Activated T-cell treated with anti-CD3 and anti-CD28 coated beads, Interleukin-2, amount 50 U/mL, for 1 hour (primary cell): ENCODE measurements at regions not wholly inside any gene's neighbourhood (a gene's known extent, or its start where the extent isn't known, plus 50 kb on each side); places are given as distances from the start of the nearest gene placed in this dataset.

Experiments
- DNase-seq: peaks from one replicate; pipeline ENCODE4 v3.0.0-alpha.2; 2020

DNA sequence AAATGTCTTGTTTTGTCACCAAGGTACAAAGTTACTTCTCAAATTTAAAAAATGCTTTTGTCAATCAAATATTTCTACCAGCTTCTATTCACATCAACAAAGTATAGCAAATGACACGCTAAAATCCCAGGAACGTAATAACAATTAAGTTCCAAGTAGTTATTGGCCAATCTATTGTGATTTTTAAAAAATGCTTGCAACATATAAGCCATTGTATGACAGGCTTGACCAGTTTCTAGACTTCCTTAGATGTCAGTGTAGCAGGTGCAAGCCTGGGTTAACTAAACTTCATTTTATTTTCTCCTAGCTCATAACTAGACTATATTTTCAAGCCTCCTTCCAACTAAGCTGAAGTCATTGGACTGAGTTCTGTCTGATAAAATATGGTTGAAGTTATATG, 494.5 kb upstream of the PKN2 start:
- DNase-seq = no peak

DNA sequence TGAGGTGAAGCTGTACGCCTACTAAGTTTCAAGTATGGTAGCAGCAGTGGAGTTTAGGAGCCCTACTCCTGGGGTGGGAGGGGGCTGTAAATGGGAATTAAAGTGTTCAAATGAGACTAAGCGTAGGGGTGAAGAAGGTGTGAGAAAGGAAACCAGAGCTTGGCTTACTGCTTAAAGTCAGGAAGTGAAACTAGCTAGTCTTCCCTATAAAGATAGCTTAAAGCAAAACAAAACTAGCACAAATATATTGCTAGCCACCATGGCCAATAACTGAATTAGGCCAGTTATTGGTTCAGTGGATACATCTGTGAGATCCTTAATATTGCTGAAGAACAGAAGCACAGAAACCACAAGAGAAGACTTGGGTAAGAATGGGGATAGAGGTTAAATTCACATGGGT, 492.2 kb upstream of the PKN2 start:
- DNase-seq = no peak

DNA sequence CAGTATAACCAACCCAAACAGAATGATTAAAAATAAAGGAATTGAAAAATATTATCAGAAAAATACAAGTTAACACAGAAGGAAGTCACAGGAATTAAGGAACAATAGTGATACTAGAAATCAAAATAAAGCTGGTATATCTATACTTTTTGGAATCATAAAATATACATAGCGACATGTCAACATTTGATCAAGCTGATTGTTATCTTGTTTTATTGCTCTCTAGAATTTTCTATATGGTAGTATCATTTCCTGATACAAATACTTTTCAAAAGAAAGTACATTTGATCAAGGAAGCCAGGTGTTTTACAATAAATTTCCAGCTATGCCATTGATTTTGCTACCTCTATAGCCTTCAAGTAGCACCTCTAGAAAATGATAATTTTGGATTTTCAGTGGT, 489.5 kb upstream of the PKN2 start:
- DNase-seq = no peak

DNA sequence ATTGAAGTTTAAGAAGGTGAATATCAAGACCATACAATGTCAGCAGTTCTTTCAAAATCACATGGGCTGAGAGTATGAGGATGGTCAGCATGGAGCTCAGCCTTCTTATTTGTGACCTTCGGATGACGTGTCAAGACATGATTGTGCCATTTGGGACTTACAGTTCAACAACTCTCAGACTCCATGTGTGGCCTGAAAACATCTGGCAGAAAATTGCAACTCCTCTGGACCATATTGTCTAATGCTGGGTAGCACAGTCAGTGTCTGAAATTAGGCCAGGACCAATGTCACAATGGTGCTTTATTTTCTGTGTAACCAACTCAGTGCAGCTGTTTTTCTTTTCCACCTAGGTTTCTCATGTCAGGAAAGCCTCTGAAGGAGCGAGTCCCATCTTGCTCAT, 483.5 kb upstream of the PKN2 start:
- DNase-seq = no peak

DNA sequence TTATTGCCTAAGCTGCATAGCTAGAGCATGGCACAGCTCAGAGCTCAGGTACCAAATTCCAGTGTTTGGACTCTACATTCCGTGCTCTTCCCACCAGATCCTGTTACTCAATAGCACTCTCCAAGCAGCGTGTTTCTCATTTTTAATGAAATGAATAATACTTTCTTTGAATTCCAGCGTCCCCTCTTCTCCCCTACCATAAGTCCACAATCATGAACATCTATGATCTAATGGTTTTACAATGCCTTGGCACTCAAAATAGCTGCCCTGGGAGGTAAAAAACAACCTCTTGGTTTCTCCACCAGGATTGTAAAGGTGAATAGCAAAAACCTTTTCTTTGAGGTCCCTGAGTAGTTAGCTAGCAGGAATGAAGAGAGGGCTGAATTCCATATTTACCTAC, 480.0 kb upstream of the PKN2 start:
- no peak for DNase-seq

DNA sequence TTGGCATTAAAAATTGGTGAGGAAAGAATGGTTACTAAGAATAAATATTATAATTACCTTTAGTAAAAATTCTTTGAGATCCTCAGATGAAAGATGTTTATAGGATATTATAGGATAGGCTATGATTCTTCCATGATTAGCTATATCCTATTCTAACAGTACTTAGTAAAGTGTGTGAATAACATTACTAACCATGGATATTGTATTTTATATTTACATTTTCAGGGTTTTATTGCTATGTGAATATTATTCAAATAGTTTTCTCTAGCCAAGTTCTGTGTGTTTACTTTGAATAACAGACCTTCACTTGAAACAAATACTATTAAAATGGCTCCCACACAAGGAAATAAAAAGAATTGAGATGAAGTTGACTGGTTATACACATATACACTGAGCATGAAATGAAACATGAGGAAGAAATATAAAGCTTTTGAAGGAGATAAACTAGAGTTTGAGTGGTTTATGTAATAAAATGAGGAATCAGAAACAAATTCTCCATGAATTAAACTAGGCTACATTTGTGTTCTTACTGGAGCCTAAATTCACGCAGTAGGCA, 479.4 kb upstream of the PKN2 start:
- DNase-seq = no peak

DNA sequence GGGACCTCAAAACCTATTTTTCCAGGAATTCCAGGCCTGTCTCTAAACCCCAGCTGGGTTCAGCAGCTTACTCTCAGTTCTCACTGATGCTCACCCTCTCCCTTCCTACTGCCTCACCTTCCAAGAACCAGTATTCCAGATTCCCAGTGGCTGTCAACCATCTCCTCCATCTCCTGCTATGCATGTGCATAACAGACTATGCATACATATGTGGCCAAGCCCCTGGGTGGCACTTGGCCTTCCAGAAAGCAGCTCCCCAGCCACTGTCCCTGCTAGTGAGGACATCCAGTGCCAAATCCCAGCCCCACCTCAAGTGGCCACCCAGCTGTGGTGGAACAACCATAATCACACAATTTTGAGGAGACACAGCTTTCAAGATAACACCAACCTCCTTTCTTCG, 475.7 kb upstream of the PKN2 start:
- no peak for DNase-seq

DNA sequence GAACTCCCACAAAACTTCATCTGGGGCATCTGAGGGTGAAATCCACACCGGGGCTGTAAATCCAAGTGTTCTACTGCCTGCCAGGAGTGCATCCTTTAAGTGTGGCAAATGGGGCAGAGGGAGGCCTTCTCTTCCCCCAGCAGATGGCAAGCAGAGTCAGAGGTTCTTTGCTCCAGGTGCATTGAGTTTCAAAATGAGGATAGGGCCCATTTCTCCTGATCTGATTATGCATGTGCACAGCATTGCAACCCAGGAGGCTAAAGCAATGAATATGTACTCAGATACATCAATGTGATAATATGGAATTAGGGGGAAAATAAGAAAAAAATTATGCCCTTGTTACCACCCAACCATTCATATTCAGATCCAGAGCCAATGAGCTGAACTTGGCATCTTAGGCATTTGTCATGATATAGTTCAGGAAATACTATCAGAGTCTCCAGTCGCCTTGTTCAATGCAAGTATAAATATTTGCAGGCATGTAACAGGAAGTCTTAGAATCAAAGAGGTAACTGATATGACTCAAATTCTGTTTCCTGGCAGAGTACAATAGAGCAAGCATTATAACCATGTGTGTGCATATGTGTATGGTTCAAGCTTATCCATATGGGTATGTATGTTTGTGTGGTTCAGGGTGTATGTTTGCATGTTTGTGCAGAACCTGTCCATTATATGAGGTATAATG, 473.8 kb upstream of the PKN2 start:
- no peak for DNase-seq

DNA sequence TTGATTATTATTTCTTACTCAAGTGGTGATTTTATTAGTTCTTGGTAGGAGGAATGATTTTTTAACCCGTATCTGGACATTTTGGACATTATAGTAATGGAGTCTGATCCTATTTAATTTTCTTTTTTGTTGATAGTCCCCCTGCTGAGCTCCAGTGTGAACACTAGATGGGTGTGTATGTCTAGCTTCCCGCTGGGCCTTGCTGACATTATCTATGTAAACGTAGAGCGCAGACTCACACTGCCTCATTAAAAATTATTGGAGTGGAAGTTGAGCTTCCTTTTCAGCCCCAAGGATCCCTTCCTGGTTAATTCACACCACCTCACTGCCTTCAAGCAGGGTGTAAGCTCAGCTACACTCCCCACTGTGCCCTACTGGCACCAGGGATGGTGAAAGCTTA, 467.6 kb upstream of the PKN2 start:
- DNase-seq = no peak

DNA sequence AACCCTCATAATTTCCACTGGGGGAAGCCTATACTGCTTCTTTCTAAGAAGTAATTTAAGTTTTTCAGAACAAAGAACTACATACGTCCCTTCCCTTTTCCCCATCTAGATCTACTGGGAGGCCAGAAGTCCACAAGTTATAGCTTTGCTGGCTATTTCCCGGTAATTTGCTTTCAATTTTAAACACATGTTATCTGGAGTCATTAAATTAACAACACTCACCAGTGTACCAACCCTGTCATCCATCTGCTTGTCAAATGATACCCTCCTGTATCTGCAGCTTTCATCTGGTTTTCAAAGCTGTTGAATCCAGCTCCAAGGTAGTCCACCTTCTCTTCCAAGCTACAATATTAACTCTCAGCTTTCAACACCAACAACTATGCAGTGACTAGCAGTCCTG, 466.7 kb upstream of the PKN2 start:
- DNase-seq = no peak

DNA sequence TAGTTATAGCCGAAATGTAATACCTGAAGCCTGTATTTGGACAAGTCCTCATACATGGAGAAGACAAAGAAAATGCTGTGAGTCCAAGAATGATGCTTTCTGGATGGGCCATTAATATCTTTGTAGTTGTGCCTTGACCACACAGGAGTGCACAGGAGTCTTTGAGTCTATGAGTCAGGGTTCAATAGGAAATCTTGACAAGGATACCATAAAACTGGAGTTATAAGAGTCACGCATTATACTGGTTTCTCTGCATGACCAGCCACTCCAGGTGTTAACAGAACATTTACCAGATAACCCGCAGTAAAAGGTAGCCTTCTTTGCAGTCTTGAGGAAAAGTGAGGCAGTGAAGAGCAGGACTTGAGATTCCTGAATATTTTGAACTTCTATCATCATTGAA, 464.6 kb upstream of the PKN2 start:
- DNase-seq = no peak

DNA sequence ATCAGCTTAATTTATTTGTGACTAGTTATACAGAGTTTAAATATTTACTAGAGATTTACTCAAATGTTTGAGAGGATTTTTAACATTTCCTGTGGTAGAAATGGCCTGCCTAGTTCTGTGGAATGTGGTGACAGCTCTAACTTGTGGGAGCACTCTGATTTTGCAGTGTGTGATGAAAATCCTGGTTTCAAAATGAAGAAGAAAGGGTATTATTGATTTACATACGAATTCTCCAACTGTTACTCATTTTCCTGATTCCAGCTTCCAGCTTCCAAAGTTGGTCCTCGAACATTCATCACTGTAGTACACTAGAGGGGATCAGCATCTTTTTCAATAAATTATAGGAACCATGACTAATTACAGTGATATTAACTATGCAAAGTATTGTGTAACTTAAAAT, 462.7 kb upstream of the PKN2 start:
- no peak for DNase-seq

DNA sequence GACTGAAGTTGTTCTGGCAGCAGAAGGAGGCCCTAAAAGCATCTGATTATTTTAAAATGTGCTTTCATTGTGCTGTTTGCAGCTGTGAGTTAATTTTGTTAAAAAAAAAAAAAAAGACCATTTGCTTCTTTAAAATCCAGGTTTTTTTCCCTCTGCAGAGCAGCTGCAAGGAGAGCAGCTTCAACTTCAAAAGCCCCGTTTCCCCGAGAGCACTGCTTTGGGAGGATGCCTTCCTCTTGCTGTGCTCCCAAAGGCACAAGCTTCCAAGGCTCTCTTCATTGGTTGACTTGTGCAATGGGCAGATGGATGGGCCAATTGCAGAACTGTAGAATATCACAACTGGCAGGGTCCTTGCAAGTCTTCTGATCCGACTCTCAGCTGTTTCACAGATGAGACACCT, 459.2 kb upstream of the PKN2 start:
- DNase-seq = no peak

DNA sequence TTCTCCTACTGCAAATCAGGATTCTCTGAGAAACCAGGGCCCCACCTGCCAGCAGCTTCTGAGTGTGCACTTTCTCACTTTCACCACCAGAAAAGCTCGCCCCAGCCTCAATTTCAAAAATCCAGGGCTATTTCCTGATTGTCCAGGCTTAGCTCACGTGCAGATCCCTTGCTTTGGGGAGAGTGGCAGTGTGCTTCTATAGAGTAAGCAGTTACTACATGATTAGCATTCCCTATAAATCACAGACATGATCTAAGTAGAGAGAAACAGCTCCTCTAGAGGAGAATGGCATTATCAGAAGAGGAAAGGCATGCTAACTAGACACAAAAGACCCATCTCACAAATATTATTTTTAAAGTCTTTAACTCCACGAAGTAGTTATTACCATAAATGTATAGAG, 456.0 kb upstream of the PKN2 start:
- DNase-seq = no peak

DNA sequence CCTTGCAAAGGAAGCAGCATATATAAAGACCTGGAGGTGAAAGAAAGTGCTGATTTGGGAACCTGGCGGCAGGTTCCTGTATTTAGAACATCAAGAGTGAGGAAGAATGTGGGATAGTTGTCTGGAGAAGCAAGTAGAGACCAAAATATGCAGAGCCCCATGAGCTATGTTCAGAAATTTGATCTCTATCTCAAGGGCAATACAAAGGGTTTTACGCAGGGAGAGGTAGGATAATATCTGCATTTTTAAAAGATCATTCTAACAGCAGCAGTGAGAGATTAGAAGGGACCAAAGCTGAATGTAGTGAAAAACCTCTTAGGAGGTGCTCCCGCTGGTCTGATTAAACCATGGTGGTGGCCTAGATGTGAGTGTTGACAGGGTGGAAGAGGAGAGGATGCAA, 453.9 kb upstream of the PKN2 start:
- no peak for DNase-seq

DNA sequence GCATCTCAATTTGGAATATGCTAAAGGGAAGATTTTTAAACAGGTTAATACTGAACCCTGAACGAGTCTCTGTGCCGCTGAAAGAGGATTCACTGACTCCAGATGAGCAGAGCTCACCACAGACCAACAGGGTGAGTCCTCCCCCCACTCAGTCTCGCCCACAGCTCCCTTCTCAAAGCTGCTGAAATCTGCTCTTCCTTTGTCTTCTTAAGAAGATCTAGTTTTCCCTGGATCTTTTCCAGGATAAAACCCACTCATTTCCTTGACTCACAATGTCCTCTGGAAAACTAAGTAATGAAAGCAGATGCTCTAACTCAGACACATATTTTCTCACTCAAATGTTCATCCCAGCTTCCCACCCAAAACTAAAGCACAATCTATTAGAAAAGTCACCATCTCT, 447.0 kb upstream of the PKN2 start:
- no peak for DNase-seq

DNA sequence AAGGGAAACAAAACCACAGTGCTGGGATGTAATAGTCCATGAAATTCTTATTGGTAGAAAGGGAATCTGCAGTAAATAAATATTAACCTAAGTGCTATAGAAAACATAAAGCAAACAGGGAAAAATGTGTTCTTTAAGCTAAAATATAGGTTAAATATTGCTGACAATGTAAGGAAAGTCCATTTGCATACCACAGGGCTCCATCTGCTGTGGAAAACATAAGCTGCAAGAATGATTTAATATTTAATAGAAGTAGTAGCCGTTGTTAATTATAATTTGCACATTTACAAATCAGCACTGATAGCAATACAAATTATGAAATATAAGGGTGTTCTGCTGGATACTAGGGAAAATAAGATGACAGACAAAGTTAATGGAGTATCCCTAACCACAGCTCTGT, 444.9 kb upstream of the PKN2 start:
- DNase-seq = no peak

DNA sequence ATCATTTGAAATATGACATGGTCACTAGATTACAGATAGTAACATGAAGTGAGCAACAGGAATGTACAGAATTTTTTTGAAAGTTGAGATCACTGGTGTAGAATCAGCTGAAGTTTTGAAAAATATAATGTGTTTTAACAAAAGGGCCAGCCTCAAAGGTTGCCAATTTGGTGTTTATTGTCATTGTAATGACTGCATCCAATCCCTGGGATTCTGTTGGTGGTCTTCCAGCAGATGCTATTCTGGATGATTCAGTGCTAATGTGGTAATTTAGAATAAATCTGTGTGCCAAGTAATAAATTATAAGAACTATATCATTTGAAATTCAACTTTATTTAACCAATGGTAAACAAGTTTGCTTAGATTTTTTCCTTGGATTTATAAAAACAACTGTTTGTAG, 436.4 kb upstream of the PKN2 start:
- no peak for DNase-seq

DNA sequence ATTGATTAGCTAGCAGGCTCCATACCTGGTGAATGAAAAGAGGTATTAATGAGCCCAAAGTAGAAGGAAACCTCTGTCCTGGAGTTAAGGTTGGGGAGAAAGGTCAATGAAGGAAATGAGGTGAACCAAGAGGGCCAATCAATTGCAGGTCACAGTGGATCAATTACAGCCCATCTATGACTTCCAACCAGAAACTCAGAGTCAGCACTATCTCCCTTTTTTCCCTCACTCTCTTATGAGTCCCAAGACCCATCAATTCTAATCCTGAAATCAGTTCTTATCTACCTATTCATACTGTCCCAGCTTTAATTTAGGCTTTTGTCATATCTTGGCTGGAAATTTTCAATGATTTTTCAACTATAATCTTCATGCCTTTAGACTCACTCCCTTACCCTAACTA, 433.2 kb upstream of the PKN2 start:
- no peak for DNase-seq

DNA sequence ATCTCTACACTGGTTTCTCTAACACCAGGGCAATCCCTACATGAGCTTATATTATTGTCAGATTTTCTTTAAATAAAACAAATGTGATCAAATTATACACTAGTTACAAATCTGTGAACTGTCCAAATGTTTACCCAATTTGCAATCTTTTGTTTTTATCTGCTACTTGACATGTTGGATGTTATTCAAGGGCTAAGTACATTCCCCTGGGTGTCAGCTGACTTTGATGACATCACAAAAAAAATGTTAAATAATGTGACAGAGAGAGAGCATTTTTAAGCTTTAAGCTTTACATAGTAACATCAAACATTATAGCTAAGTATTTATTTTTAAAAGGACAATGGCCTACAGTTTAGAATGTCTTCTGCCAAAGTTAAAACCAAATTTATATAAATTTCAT, 431.3 kb upstream of the PKN2 start:
- no peak for DNase-seq

DNA sequence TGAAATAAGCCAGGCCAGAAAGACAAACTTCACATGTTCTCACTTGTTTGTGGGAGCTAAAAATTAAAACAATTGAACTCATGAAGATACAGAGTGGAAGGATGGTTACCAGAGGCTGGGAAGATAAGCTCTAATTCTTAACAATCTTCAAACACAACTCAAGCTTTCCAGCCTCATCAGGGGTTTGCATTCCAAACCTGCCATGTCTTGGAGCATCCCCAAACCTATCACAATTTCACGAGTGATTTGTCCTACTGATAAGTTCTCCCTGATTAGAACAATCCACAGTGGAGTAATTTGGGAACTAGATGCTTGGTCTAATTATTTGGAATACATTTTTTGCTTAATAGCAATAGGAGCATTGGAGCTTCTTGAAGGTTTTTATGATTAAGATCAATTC, 418.5 kb upstream of the PKN2 start:
- DNase-seq = no peak

DNA sequence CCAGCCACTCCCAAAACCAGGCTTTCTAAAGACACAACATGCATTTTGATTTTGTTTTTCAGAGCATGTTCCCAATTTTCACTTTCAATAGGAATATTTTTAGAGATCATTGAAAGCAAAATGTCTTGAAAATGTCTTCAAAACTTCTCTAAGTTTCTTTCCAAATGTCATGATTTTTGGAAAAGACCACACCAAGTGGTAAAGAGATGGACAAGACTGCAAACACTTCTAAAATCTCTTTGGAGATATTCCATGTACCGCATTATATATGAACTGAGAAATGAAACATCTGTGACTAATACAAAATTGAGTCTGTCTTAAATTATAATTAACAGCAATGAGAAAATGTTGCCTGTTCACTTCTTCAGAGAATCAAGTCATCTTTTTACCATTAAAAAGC, 418.0 kb upstream of the PKN2 start:
- no peak for DNase-seq

DNA sequence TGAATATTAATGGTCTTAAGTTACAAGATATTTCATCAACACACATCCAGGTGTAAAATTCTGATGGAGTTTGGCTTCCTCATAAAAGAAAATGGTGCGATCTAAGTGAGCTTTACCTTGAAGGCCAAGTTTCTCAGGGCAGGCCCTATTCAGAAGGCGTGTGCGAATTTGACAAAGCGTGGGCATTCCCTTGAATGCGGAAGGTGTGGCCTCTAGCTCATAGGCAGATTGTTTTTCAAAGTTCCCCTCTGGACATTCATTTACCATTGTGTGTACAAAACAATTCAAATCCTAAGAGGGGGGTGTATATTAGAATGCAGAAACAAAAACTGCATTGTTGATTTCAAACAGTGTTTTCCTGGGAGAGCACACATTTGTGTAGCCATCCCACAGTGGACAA, 411.9 kb upstream of the PKN2 start:
- DNase-seq = no peak

DNA sequence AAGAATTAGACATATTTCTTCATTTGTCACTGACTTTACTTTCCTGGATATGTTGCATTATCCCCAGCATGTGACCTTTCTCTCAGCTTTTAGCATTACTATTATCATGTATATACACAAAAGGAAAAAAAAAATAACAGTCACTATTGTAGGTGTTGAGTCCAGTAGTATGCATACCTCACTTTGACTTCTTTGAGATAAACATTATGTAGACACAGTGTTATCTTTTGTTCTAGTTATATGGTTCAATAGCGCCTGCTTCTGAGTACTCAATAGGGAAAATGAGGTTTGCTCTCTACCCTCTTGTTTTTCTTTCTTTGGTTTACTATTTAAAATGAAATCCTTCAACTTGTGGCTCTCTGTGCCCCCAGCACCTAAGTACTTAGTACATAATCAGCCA, 409.6 kb upstream of the PKN2 start:
- DNase-seq = no peak

DNA sequence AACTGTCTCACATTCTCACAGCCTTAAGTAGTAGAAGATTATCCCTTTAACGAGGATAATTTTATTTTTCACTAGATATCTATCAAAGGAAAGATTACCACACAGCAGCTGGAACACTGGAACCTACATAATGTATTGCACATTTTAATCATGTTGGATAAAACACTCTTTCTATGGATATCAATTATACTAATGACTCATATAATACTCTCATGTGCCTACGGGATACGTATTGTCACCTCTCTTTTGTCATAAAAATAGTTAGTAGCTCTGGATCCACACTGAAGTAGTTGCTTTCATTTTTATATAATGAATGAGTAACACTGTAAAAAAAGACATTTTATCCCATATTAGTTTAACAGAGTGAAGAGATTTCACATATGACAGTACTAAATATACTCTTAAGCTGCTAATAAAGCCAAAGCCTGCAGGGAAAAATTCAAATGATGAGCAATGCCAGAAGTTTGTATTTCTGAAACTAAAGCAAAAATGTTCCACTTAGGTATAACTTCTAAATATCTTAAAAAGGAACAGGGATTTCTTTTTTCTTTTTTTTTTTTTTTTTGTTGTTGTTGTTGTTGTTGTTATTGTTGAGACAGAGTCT, 408.7 kb upstream of the PKN2 start:
- no peak for DNase-seq
